ENCODE measurements at regions not wholly inside any gene's neighbourhood (a gene's known extent, or its start where the extent isn't known, plus 50 kb on each side); places are given as distances from the start of the nearest gene placed in this dataset.

DNA sequence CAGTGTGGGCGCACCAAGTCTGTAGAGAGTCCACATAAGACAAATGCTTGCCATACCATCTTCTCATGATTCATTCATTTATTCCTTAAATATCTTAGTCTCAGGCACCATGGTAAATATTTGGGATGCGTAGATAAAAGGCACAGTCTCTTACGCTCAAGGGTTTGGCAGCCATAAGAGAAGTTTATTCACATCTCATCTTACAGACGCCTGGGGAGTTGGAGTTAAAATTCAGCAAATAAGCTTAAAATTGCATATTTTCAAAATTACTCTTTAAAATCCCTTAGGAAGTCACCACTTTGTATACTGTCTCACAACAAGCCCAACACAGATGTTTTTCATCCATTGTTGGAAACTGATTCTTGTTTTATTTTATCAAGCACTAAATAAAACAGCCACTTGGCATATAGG lies 363.3 kb downstream of the KIF16B start:
- TF ChIP-seq EZH2 (IDR thresholded peaks at IDR 0.05; ENCODE audit: borderline replicate concordance, low read depth, low read length, severe bottlenecking) (no peak), CTCF (IDR thresholded peaks at IDR 0.05; ENCODE audit: borderline replicate concordance, extremely low read depth, low read length, poor library complexity, severe bottlenecking) (no peak)
